SK-N-MC (cell line): ENCODE measurements at regions not wholly inside any gene's neighbourhood (a gene's known extent, or its start where the extent isn't known, plus 50 kb on each side); places are given as distances from the start of the nearest gene placed in this dataset.
"Not testable (repeated sequence)": the region's sequence is repeated elsewhere in the genome, so short reads cannot be mapped to it uniquely, and the experiment has no call there.

Experiments used
- DNase-seq: peaks from one replicate; pipeline ENCODE4 v3.0.0-alpha.2; 2011; ENCODE audit warnings: low read depth, low spot score
- H3K27ac ChIP-seq: fragments of 200-600 bp; sonication (generic); 2 replicates; pipeline ENCODE4 v1.5.1; 2016; ENCODE audit warnings: mixed run types
- H3K36me3 ChIP-seq: fragments of 200-600 bp; sonication (generic); 2 replicates; pipeline ENCODE4 v1.6.1; 2017; ENCODE audit warnings: antibody characterized with exemption, low read length, mixed read lengths; ENCODE audit not compliant: insufficient read depth
- H3K4me3 ChIP-seq: fragments of 200-600 bp; sonication (generic); 2 replicates; pipeline ENCODE4 v1.5.1; 2016
- H3K9ac ChIP-seq: fragments of 200-600 bp; sonication (generic); 2 replicates; pipeline ENCODE4 v1.8.0; 2017; ENCODE audit warnings: mixed run types, mixed read lengths; ENCODE audit not compliant: insufficient read length
- H3K9me3 ChIP-seq: fragments of 200-600 bp; sonication (generic); 2 replicates; pipeline ENCODE4 v1.6.1; 2017; ENCODE audit warnings: low read depth, mild to moderate bottlenecking, antibody characterized with exemption, low read length, moderate library complexity, mixed read lengths
- EZH2 ChIP-seq: fragments of 200-600 bp; sonication (generic); IDR thresholded peaks from one replicate; pipeline ENCODE4 v1.6.1; 2017; ENCODE audit warnings: antibody characterized with exemption
- FOXP2 ChIP-seq: optimal IDR thresholded peaks from 2 replicates; pipeline ENCODE3; 2011; ENCODE audit warnings: mild to moderate bottlenecking, moderate library complexity; ENCODE audit not compliant: insufficient read depth; ENCODE audit errors: extremely low read length, control extremely low read depth
- POLR2AphosphoS5 ChIP-seq: IDR thresholded peaks from 2 replicates; pipeline ENCODE4 v1.6.1; 2012; ENCODE audit warnings: mild to moderate bottlenecking, low read depth, low read length, borderline replicate concordance

DNA sequence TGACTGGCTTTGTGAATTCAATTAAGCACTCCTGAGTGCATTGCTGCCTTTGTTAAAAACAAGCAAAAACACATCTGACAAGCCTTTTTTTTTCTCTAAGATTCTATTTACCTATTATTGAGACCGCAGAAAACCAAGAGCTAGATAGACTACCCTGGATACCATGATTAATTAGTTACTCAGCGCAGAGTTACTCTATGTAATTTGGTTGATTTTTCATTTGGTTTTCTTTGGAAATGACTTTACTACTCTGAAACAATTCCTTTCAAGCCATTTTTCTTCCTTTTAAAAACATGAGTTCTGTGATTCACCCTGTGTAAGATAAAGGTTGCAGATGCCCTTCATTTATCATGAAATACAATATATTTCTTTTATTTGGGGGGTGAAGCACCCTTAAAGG lies 421.6 kb upstream of the PIK3R1 start:
- H3K36me3 ChIP-seq = no peaks in the 10 kb centered on the region
- TF ChIP-seq POLR2AphosphoS5 (no peak), FOXP2 (no peak), EZH2 (no peak)
- no peaks in the 10 kb centered on the region for H3K9me3 ChIP-seq
- DNase-seq = no peak
- no peak overlapping the region for H3K27ac ChIP-seq
- H3K4me3 ChIP-seq = no peak overlapping the region
- no peak overlapping the region for H3K9ac ChIP-seq

DNA sequence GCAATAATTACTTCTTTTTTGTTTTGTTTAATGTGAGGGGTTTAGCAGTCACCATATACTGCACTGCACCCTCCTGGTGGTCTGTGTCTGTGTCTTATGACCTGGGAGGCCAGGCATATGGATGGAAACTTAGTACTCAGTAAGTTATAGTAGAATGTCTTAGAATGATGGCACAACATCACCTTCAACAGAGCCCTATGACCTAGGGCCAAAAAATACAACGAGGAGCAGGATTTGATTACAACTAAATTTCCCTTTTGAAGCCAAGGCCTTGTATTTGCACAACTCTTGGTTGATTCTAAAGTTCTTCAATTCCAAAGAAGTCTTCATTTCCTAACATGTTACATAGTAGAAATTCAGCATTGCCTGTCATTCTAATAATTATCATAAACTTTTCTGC lies 422.1 kb upstream of the PIK3R1 start:
- Histone ChIP-seq H3K27ac (no peak overlapping the region), H3K4me3 (no peak overlapping the region), H3K9me3 (no peaks in the 10 kb centered on the region), H3K36me3 (no peaks in the 10 kb centered on the region), H3K9ac (no peak overlapping the region)
- no peak for DNase-seq
- TF ChIP-seq POLR2AphosphoS5 (no peak), EZH2 (no peak), FOXP2 (no peak)

- H3K9ac ChIP-seq = no peak overlapping the region
- TF ChIP-seq POLR2AphosphoS5 (no peak), EZH2 (no peak), FOXP2 (no peak)
- no peak overlapping the region for H3K4me3 ChIP-seq
- no peak for DNase-seq
- no peak overlapping the region for H3K27ac ChIP-seq
- H3K9me3 ChIP-seq = no peaks in the 10 kb centered on the region
- H3K36me3 ChIP-seq = no peaks in the 10 kb centered on the region
Measured at GRCh38 chr5:67792891-67793290, 422.7 kb upstream of the PIK3R1 start.

DNA sequence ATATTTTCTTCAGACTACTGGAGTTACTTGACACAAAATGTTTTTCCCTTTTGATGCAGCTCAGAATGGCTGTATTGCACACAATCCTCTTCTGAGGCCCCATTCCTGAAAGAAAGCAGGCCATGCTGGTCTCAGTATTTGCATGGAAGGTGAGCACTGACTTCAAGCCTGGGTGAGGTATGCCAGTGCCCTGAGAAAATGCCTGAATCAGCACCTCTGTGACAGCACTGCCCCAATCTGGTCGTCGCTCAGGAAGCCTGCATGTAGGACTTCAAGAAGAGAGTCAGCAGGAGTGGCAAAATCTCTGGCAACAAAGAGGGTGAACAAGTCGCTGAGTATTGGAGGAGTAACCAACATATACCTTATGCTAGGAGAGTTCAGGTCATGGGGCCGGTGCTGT lies 425.2 kb upstream of the PIK3R1 start:
- DNase-seq = no peak
- Histone ChIP-seq H3K4me3 (no peak overlapping the region), H3K9me3 (no peaks in the 10 kb centered on the region), H3K27ac (no peak overlapping the region), H3K36me3 (no peaks in the 10 kb centered on the region), H3K9ac (no peak overlapping the region)
- TF ChIP-seq FOXP2 (no peak), EZH2 (no peak), POLR2AphosphoS5 (no peak)

DNA sequence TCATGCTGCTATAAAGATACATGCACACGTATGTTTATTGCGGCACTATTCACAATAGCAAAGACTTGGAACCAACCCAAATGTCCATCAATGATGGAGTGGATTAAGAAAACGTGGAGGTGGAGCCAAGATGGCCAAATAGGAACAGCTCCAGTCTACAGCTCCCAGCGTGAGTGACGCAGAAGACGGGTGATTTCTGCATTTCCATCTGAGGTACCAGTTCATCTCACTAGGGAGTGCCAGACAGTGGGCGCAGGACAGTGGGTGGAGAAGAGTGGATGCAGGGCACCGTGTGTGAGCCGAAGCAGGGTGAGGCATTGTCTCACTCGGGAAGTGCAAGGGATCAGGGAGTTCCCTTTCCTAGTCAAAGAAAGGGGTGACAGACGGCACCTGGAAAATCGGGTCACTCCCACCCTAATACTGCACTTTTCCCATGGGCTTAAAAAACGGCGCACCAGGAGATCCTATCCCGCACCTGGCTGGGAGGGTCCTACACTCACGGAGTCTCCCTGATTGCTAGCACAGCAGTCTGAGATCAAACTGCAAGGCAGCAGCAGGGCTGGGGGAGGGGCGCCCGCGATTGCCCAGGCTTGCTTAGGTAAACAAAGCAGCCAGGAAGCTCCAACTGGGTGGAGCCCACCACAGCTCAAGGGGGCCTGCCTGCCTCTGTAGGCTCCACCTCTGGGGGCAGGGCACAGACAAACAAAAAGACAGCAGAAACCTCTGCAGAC lies 435.5 kb upstream of the PIK3R1 start:
- not testable (repeated sequence) for H3K27ac ChIP-seq, H3K9me3 ChIP-seq, H3K9ac ChIP-seq, DNase-seq, H3K36me3 ChIP-seq, H3K4me3 ChIP-seq

DNA sequence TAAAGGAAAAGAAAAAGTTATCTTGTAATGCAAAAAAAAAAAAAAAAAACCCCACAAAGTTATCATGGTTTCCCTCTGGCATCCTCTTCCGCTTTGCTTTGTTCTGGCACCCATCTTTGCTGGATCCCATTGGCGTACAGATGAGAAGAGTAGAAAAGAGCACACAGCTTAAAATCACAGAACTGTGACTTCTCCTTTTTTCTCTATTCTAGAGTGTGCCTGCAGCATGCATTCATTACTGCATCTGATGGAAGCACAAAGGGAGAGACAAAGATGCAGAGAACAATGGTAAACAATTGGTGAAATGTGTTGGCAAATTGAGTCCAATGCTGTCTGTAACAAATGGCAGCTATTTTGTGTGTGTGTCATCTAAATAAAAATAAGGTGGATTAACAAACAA lies 440.8 kb upstream of the PIK3R1 start:
- DNase-seq = no peak
- H3K27ac ChIP-seq = no peak overlapping the region
- H3K4me3 ChIP-seq = no peak overlapping the region
- no peaks in the 10 kb centered on the region for H3K36me3 ChIP-seq
- H3K9ac ChIP-seq = no peak overlapping the region
- H3K9me3 ChIP-seq = no peaks in the 10 kb centered on the region
- TF ChIP-seq EZH2 (no peak), FOXP2 (no peak), POLR2AphosphoS5 (no peak)

GRCh38 chr5:67774267-67774552 lies 441.3 kb upstream of the PIK3R1 start:
- Histone ChIP-seq H3K4me3 (no peak overlapping the region), H3K9ac (no peak overlapping the region), H3K9me3 (no peaks in the 10 kb centered on the region), H3K36me3 (no peaks in the 10 kb centered on the region), H3K27ac (no peak overlapping the region)
- DNase-seq = no peak
- TF ChIP-seq FOXP2 = no peak
- no peak for TF ChIP-seq EZH2
- TF ChIP-seq POLR2AphosphoS5 = no peak

- no peaks in the 10 kb centered on the region for H3K9me3 ChIP-seq
- DNase-seq = no peak
- no peak for TF ChIP-seq POLR2AphosphoS5
- no peak for TF ChIP-seq EZH2
- no peak for TF ChIP-seq FOXP2
- H3K4me3 ChIP-seq = no peak overlapping the region
- H3K9ac ChIP-seq = no peak overlapping the region
- H3K36me3 ChIP-seq = no peaks in the 10 kb centered on the region
- H3K27ac ChIP-seq = no peak overlapping the region
Measured at GRCh38 chr5:67773411-67774266, 441.9 kb upstream of the PIK3R1 start.

- DNase-seq = no peak
- H3K36me3 ChIP-seq = no peaks in the 10 kb centered on the region
Measured at GRCh38 chr5:67771791-67772190, 443.8 kb upstream of the PIK3R1 start.

More at GRCh38 chr5:67771791-67772190, 443.8 kb upstream of the PIK3R1 start:
- Histone ChIP-seq H3K4me3 (no peak overlapping the region), H3K9me3 (no peaks in the 10 kb centered on the region), H3K27ac (no peak overlapping the region), H3K9ac (no peak overlapping the region)
- TF ChIP-seq POLR2AphosphoS5 (no peak), FOXP2 (no peak), EZH2 (no peak)
